ENCODE measurements at regions not wholly inside any gene's neighbourhood (a gene's known extent, or its start where the extent isn't known, plus 50 kb on each side); places are given as distances from the start of the nearest gene placed in this dataset.
"Not testable (repeated sequence)": the region's sequence is repeated elsewhere in the genome, so short reads cannot be mapped to it uniquely, and the experiment has no call there.

- not testable (repeated sequence) for H3K79me2 ChIP-seq (ENCODE audit: low read length); H3K36me3 ChIP-seq (replicated peaks; ENCODE audit: insufficient read depth, low read length); H3K9ac ChIP-seq (ENCODE audit: low read length); H4K20me1 ChIP-seq (ENCODE audit: insufficient read depth, low read length); H3K4me1 ChIP-seq (ENCODE audit: low read length); H3K27ac ChIP-seq (ENCODE audit: low read length); H3K4me2 ChIP-seq (ENCODE audit: low read depth, low read length); H2AFZ ChIP-seq (ENCODE audit: low read length); H3K9me2 ChIP-seq (replicated peaks; ENCODE audit: insufficient read depth, low read length); H3K9me3 ChIP-seq (replicated peaks; ENCODE audit: insufficient read depth, low read length); H3K4me3 ChIP-seq (ENCODE audit: low read length); H3F3A ChIP-seq (ENCODE audit: insufficient read depth, low read length); H3K27me3 ChIP-seq (replicated peaks; ENCODE audit: insufficient read depth, low read length)
- peak; percentile 12; the same call in 1 of the 2 replicates for TF ChIP-seq CTCF (IDR thresholded peaks at IDR 0.05; ENCODE audit: low read length)
- peak; percentile 38 for DNase-seq
Observed at GRCh38 chr13:52235900-52236595, 76.7 kb upstream of the NEK3 start.

GRCh38 chr13:52234928-52235327 is 75.5 kb upstream of the NEK3 start:
- not testable (repeated sequence) for H3K9ac ChIP-seq (ENCODE audit: low read length); H3K27ac ChIP-seq (ENCODE audit: low read length); H3K9me2 ChIP-seq (replicated peaks; ENCODE audit: insufficient read depth, low read length); H3K4me1 ChIP-seq (ENCODE audit: low read length); H3F3A ChIP-seq (ENCODE audit: insufficient read depth, low read length); H4K20me1 ChIP-seq (ENCODE audit: insufficient read depth, low read length); H3K4me2 ChIP-seq (ENCODE audit: low read depth, low read length); H3K9me3 ChIP-seq (replicated peaks; ENCODE audit: insufficient read depth, low read length); H2AFZ ChIP-seq (ENCODE audit: low read length); H3K27me3 ChIP-seq (replicated peaks; ENCODE audit: insufficient read depth, low read length); H3K79me2 ChIP-seq (ENCODE audit: low read length); H3K4me3 ChIP-seq (ENCODE audit: low read length); H3K36me3 ChIP-seq (replicated peaks; ENCODE audit: insufficient read depth, low read length); DNase-seq

- not testable (repeated sequence) for H3K9me3 ChIP-seq (replicated peaks; ENCODE audit: insufficient read depth, low read length); H4K20me1 ChIP-seq (ENCODE audit: insufficient read depth, low read length); H3K27ac ChIP-seq (ENCODE audit: low read length); H2AFZ ChIP-seq (ENCODE audit: low read length); H3K4me1 ChIP-seq (ENCODE audit: low read length); H3K27me3 ChIP-seq (replicated peaks; ENCODE audit: insufficient read depth, low read length); H3K9ac ChIP-seq (ENCODE audit: low read length); H3K4me2 ChIP-seq (ENCODE audit: low read depth, low read length); H3K79me2 ChIP-seq (ENCODE audit: low read length); H3K9me2 ChIP-seq (replicated peaks; ENCODE audit: insufficient read depth, low read length); H3K4me3 ChIP-seq (ENCODE audit: low read length); H3F3A ChIP-seq (ENCODE audit: insufficient read depth, low read length); H3K36me3 ChIP-seq (replicated peaks; ENCODE audit: insufficient read depth, low read length)
- DNase-seq = peak; percentile 16
Observed at GRCh38 chr13:52223063-52223462, 63.7 kb upstream of the NEK3 start.

GRCh38 chr13:52213920-52214319 is 54.5 kb upstream of the NEK3 start:
- H2AFZ ChIP-seq (ENCODE audit: low read length); H3K27me3 ChIP-seq (replicated peaks; ENCODE audit: insufficient read depth, low read length); H3K79me2 ChIP-seq (ENCODE audit: low read length); H3K9me2 ChIP-seq (replicated peaks; ENCODE audit: insufficient read depth, low read length); H3K4me1 ChIP-seq (ENCODE audit: low read length); DNase-seq; H4K20me1 ChIP-seq (ENCODE audit: insufficient read depth, low read length); H3K27ac ChIP-seq (ENCODE audit: low read length); H3K36me3 ChIP-seq (replicated peaks; ENCODE audit: insufficient read depth, low read length); H3F3A ChIP-seq (ENCODE audit: insufficient read depth, low read length); H3K4me3 ChIP-seq (ENCODE audit: low read length); H3K9me3 ChIP-seq (replicated peaks; ENCODE audit: insufficient read depth, low read length); H3K9ac ChIP-seq (ENCODE audit: low read length); H3K4me2 ChIP-seq (ENCODE audit: low read depth, low read length): not testable (repeated sequence)

- not testable (repeated sequence) for H3K9me2 ChIP-seq (replicated peaks; ENCODE audit: insufficient read depth, low read length); H3K9me3 ChIP-seq (replicated peaks; ENCODE audit: insufficient read depth, low read length); DNase-seq; H3K9ac ChIP-seq (ENCODE audit: low read length); H3K79me2 ChIP-seq (ENCODE audit: low read length); H2AFZ ChIP-seq (ENCODE audit: low read length); H3F3A ChIP-seq (ENCODE audit: insufficient read depth, low read length); H3K4me3 ChIP-seq (ENCODE audit: low read length); H3K27me3 ChIP-seq (replicated peaks; ENCODE audit: insufficient read depth, low read length); H4K20me1 ChIP-seq (ENCODE audit: insufficient read depth, low read length); H3K4me1 ChIP-seq (ENCODE audit: low read length); H3K36me3 ChIP-seq (replicated peaks; ENCODE audit: insufficient read depth, low read length); H3K27ac ChIP-seq (ENCODE audit: low read length); H3K4me2 ChIP-seq (ENCODE audit: low read depth, low read length)
Observed at GRCh38 chr13:52212886-52213285, 53.5 kb upstream of the NEK3 start.

GRCh38 chr13:52211416-52211776 is 52.0 kb upstream of the NEK3 start:
- H3K36me3 ChIP-seq (replicated peaks; ENCODE audit: insufficient read depth, low read length); H2AFZ ChIP-seq (ENCODE audit: low read length); H3K4me3 ChIP-seq (ENCODE audit: low read length); H3K9me2 ChIP-seq (replicated peaks; ENCODE audit: insufficient read depth, low read length); H3K79me2 ChIP-seq (ENCODE audit: low read length); H3K4me2 ChIP-seq (ENCODE audit: low read depth, low read length); H3K9me3 ChIP-seq (replicated peaks; ENCODE audit: insufficient read depth, low read length); DNase-seq; H3K27ac ChIP-seq (ENCODE audit: low read length); H3K9ac ChIP-seq (ENCODE audit: low read length); H3K4me1 ChIP-seq (ENCODE audit: low read length); H4K20me1 ChIP-seq (ENCODE audit: insufficient read depth, low read length); H3F3A ChIP-seq (ENCODE audit: insufficient read depth, low read length); H3K27me3 ChIP-seq (replicated peaks; ENCODE audit: insufficient read depth, low read length): not testable (repeated sequence)

GRCh38 chr13:52210564-52211415 is 51.4 kb upstream of the NEK3 start:
- H3K79me2 ChIP-seq (ENCODE audit: low read length); H3K9ac ChIP-seq (ENCODE audit: low read length); H3K4me3 ChIP-seq (ENCODE audit: low read length); H3K4me2 ChIP-seq (ENCODE audit: low read depth, low read length); H3K27me3 ChIP-seq (replicated peaks; ENCODE audit: insufficient read depth, low read length); H2AFZ ChIP-seq (ENCODE audit: low read length); H3K9me2 ChIP-seq (replicated peaks; ENCODE audit: insufficient read depth, low read length); H3F3A ChIP-seq (ENCODE audit: insufficient read depth, low read length); H4K20me1 ChIP-seq (ENCODE audit: insufficient read depth, low read length); DNase-seq; H3K27ac ChIP-seq (ENCODE audit: low read length); H3K36me3 ChIP-seq (replicated peaks; ENCODE audit: insufficient read depth, low read length); H3K4me1 ChIP-seq (ENCODE audit: low read length); H3K9me3 ChIP-seq (replicated peaks; ENCODE audit: insufficient read depth, low read length): not testable (repeated sequence)
